GM23338 (cell line): ENCODE measurements at regions not wholly inside any gene's neighbourhood (a gene's known extent, or its start where the extent isn't known, plus 50 kb on each side); places are given as distances from the start of the nearest gene placed in this dataset.
A peak's percentile ranks its signal among the peaks of the same experiment; 100 is the strongest.

ENCODE experiments used
- ATAC-seq: fragments of 200-7000 bp; cut with Tn5 transposase; 3 replicates; pipeline ENCODE4 v1.9.1; 2020
- DNase-seq: peaks from one replicate; pipeline ENCODE4 v3.0.0-alpha.2; 2015; ENCODE audit warnings: low spot score
- H2AFZ ChIP-seq: fragments of 200-600 bp; sonication (generic); 2 replicates; pipeline ENCODE4 v1.8.0; 2016; ENCODE audit warnings: antibody characterized with exemption, mild to moderate bottlenecking, moderate library complexity
- H3F3A ChIP-seq: fragments of 200-600 bp; sonication (generic); replicated peaks from 2 replicates; pipeline ENCODE4 v1.8.0; 2017; ENCODE audit warnings: antibody characterized with exemption, mixed run types, low read depth
- H3K27ac ChIP-seq: fragments of 200-600 bp; sonication (generic); 2 replicates; pipeline ENCODE4 v1.6.1; 2016; ENCODE audit warnings: low read depth
- H3K27me3 ChIP-seq: fragments of 200-600 bp; sonication (generic); 2 replicates; pipeline ENCODE4 v1.8.0; 2016; ENCODE audit warnings: mild to moderate bottlenecking, mixed run types, moderate library complexity; ENCODE audit not compliant: insufficient read depth
- H3K36me3 ChIP-seq: fragments of 200-600 bp; sonication (generic); 2 replicates; pipeline ENCODE4 v1.8.0; 2016; ENCODE audit warnings: mild to moderate bottlenecking; ENCODE audit not compliant: insufficient read depth
- H3K4me1 ChIP-seq: fragments of 200-600 bp; sonication (generic); 2 replicates; pipeline ENCODE4 v1.8.0; 2016; ENCODE audit warnings: mild to moderate bottlenecking, moderate library complexity; ENCODE audit not compliant: insufficient read depth
- H3K4me2 ChIP-seq: fragments of 200-600 bp; sonication (generic); 2 replicates; pipeline ENCODE4 v1.7.1; 2017; ENCODE audit warnings: mixed run types
- H3K4me3 ChIP-seq: fragments of 200-600 bp; sonication (generic); 2 replicates; pipeline ENCODE4 v1.6.1; 2016; ENCODE audit warnings: mixed run types
- H3K79me2 ChIP-seq: fragments of 200-600 bp; sonication (generic); replicated peaks from 2 replicates; pipeline ENCODE4 v1.8.0; 2017; ENCODE audit warnings: mild to moderate bottlenecking; ENCODE audit not compliant: insufficient read depth
- H3K9me2 ChIP-seq: fragments of 200-600 bp; sonication (generic); 2 replicates; pipeline ENCODE4 v1.8.0; 2017; ENCODE audit not compliant: insufficient read depth
- H4K20me1 ChIP-seq: fragments of 200-600 bp; sonication (generic); replicated peaks from 2 replicates; pipeline ENCODE4 v1.8.0; 2017; ENCODE audit warnings: mild to moderate bottlenecking; ENCODE audit not compliant: insufficient read depth
- H3K27ac Mint-ChIP-seq: 2 replicates; pipeline ENCODE4 v1.8.0; 2020; ENCODE audit warnings: inconsistent platforms, mild to moderate bottlenecking, moderate library complexity, mixed read lengths
- H3K27me3 Mint-ChIP-seq: 3 replicates; pipeline ENCODE4 v1.8.0; 2022; ENCODE audit warnings: low read depth, mild to moderate bottlenecking, moderate library complexity, mixed read lengths, inconsistent platforms; ENCODE audit not compliant: insufficient read depth, poor library complexity
- H3K36me3 Mint-ChIP-seq: 3 replicates; pipeline ENCODE4 v1.8.0; 2021; ENCODE audit warnings: low read depth, mild to moderate bottlenecking, inconsistent platforms, moderate library complexity, mixed read lengths
- H3K4me1 Mint-ChIP-seq: 3 replicates; pipeline ENCODE4 v1.8.0; 2020; ENCODE audit warnings: mild to moderate bottlenecking, inconsistent platforms, mixed read lengths
- H3K4me3 Mint-ChIP-seq: 3 replicates; pipeline ENCODE4 v1.8.0; 2021; ENCODE audit warnings: moderate library complexity, mild to moderate bottlenecking, inconsistent platforms, mixed read lengths
- H3K9me3 Mint-ChIP-seq: 3 replicates; pipeline ENCODE4 v1.8.0; 2020; ENCODE audit warnings: moderate library complexity, mild to moderate bottlenecking, inconsistent platforms, mixed read lengths
- POLR2AphosphoS5 ChIP-seq: IDR thresholded peaks from 2 replicates; pipeline ENCODE4 v1.6.1; 2016; ENCODE audit warnings: antibody characterized with exemption, low read depth
- ZNF331 ChIP-seq: fragments of 250-450 bp; sonication (Bioruptor Pico); IDR thresholded peaks from 2 replicates; pipeline ENCODE4 v1.5.0; 2020; ENCODE audit warnings: low read depth, mild to moderate bottlenecking, moderate library complexity
- TF ChIP-seq, protein P1 (sequence below), 2 experiments: fragments of 200-600 bp in 1 of 2; sonication (generic) in 1 of 2; conservative IDR thresholded peaks; 2 replicates each; pipeline versions ENCODE4 v1.5.1 to v1.6.1; 2016 to 2017; ENCODE audit warnings: antibody characterized with exemption in 2 of 2, low read depth in 2 of 2, mild to moderate bottlenecking in 2 of 2, moderate library complexity in 1 of 2
- TF ChIP-seq, protein P2 (sequence below): fragments of 250-450 bp; sonication (Bioruptor Pico); IDR thresholded peaks from 2 replicates; pipeline ENCODE4 v1.5.0; 2020; ENCODE audit warnings: mild to moderate bottlenecking, moderate library complexity

DNA sequence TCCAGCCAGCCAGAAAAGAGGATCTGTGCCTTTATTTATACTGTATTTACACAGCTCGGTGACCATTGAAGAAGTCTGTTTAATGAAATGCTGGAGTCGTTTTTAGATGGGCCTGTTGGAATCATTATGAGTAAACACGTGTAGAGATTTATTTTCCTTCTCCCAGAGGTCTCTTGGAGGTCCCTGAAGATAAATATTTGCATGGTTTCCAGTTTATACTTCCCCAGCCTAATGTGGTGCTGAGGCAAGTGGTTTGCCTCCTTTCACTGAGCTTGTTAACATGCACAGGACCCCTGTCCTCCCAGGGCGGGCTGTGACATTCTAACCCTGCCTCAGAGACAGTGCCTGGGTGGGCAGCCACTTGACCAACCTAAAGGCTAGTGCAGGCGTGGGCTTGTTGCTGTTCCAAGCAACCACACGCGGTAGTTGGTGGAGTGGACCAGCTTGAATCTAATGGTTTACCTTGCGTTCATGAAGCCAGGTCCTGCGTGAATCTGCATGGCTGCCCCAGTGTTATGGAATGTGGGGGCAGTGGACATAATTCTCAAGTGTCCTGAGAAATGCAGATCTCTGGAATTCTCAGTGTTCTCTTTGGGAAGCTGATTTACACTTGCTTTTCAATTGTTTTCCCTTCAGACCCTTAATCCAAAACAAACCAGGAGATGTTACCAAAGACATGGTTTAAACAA, 130.2 kb upstream of the DLX2 start:
- Histone ChIP-seq H3F3A (no peaks in the 10 kb centered on the region), H3K9me2 (peaks cover 4% of the 10 kb centered on the region; the same call in 1 of the 2 replicates), H4K20me1 (no peaks in the 10 kb centered on the region), H3K4me1 (peaks cover 29% of the 10 kb centered on the region), H3K4me2 (no peak overlapping the region), H3K36me3 (no peaks in the 10 kb centered on the region), H3K4me3 (no peak overlapping the region), H2AFZ (0 out of 2 replicates have a peak overlapping the region, but pooled peaks have one; percentile 16), H3K79me2 (no peaks in the 10 kb centered on the region), H3K27me3 (peaks cover 49% of the 10 kb centered on the region), H3K27ac (no peak overlapping the region)
- TF ChIP-seq, protein P1, sequence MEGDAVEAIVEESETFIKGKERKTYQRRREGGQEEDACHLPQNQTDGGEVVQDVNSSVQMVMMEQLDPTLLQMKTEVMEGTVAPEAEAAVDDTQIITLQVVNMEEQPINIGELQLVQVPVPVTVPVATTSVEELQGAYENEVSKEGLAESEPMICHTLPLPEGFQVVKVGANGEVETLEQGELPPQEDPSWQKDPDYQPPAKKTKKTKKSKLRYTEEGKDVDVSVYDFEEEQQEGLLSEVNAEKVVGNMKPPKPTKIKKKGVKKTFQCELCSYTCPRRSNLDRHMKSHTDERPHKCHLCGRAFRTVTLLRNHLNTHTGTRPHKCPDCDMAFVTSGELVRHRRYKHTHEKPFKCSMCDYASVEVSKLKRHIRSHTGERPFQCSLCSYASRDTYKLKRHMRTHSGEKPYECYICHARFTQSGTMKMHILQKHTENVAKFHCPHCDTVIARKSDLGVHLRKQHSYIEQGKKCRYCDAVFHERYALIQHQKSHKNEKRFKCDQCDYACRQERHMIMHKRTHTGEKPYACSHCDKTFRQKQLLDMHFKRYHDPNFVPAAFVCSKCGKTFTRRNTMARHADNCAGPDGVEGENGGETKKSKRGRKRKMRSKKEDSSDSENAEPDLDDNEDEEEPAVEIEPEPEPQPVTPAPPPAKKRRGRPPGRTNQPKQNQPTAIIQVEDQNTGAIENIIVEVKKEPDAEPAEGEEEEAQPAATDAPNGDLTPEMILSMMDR (conservative IDR thresholded peaks at IDR 0.05; ENCODE audit: low read depth in 2 of 2), result no peak
- TF ChIP-seq, protein P2, sequence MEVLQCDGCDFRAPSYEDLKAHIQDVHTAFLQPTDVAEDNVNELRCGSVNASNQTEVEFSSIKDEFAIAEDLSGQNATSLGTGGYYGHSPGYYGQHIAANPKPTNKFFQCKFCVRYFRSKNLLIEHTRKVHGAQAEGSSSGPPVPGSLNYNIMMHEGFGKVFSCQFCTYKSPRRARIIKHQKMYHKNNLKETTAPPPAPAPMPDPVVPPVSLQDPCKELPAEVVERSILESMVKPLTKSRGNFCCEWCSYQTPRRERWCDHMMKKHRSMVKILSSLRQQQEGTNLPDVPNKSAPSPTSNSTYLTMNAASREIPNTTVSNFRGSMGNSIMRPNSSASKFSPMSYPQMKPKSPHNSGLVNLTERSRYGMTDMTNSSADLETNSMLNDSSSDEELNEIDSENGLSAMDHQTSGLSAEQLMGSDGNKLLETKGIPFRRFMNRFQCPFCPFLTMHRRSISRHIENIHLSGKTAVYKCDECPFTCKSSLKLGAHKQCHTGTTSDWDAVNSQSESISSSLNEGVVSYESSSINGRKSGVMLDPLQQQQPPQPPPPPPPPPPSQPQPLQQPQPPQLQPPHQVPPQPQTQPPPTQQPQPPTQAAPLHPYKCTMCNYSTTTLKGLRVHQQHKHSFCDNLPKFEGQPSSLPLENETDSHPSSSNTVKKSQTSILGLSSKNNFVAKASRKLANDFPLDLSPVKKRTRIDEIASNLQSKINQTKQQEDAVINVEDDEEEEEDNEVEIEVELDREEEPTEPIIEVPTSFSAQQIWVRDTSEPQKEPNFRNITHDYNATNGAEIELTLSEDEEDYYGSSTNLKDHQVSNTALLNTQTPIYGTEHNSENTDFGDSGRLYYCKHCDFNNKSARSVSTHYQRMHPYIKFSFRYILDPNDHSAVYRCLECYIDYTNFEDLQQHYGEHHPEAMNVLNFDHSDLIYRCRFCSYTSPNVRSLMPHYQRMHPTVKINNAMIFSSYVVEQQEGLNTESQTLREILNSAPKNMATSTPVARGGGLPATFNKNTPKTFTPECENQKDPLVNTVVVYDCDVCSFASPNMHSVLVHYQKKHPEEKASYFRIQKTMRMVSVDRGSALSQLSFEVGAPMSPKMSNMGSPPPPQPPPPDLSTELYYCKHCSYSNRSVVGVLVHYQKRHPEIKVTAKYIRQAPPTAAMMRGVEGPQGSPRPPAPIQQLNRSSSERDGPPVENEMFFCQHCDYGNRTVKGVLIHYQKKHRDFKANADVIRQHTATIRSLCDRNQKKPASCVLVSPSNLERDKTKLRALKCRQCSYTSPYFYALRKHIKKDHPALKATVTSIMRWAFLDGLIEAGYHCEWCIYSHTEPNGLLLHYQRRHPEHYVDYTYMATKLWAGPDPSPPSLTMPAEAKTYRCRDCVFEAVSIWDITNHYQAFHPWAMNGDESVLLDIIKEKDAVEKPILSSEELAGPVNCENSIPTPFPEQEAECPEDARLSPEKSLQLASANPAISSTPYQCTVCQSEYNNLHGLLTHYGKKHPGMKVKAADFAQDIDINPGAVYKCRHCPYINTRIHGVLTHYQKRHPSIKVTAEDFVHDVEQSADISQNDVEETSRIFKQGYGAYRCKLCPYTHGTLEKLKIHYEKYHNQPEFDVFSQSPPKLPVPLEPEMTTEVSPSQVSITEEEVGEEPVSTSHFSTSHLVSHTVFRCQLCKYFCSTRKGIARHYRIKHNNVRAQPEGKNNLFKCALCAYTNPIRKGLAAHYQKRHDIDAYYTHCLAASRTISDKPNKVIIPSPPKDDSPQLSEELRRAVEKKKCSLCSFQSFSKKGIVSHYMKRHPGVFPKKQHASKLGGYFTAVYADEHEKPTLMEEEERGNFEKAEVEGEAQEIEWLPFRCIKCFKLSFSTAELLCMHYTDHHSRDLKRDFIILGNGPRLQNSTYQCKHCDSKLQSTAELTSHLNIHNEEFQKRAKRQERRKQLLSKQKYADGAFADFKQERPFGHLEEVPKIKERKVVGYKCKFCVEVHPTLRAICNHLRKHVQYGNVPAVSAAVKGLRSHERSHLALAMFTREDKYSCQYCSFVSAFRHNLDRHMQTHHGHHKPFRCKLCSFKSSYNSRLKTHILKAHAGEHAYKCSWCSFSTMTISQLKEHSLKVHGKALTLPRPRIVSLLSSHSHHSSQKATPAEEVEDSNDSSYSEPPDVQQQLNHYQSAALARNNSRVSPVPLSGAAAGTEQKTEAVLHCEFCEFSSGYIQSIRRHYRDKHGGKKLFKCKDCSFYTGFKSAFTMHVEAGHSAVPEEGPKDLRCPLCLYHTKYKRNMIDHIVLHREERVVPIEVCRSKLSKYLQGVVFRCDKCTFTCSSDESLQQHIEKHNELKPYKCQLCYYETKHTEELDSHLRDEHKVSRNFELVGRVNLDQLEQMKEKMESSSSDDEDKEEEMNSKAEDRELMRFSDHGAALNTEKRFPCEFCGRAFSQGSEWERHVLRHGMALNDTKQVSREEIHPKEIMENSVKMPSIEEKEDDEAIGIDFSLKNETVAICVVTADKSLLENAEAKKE (CRISPR knock-in tag), result no peak
- TF ChIP-seq POLR2AphosphoS5, result no peak
- no peak for TF ChIP-seq ZNF331 (CRISPR knock-in tag)
- ATAC-seq (no peak), DNase-seq (no peak)
- Mint-ChIP-seq H3K27ac (no peak overlapping the region), H3K9me3 (no peaks in the 10 kb centered on the region), H3K36me3 (no peaks in the 10 kb centered on the region), H3K27me3 (peaks cover 19% of the 10 kb centered on the region), H3K4me3 (no peak overlapping the region), H3K4me1 (peaks cover 46% of the 10 kb centered on the region)
